ENCODE measurements at regions not wholly inside any gene's neighbourhood (a gene's known extent, or its start where the extent isn't known, plus 50 kb on each side); places are given as distances from the start of the nearest gene placed in this dataset.

GRCh38 chr3:193895409-193895808 lies 240.5 kb upstream of the HES1 start:
- no peak for TF ChIP-seq CTCF (IDR thresholded peaks at IDR 0.05)
- TF ChIP-seq POLR2A (IDR thresholded peaks at IDR 0.05): no peak

All from suprapubic skin (tissue), 3 donors.